PC-3 (cell line): ENCODE measurements at regions not wholly inside any gene's neighbourhood (a gene's known extent, or its start where the extent isn't known, plus 50 kb on each side); places are given as distances from the start of the nearest gene placed in this dataset.

ENCODE experiments used
- ATAC-seq: fragments of 200-7000 bp; cut with Tn5 transposase; 2 replicates; pipeline ENCODE4 v1.9.1; 2020; ENCODE audit warnings: mild to moderate bottlenecking, moderate library complexity
- BruUV-seq: library from RNA; stranded (reverse); fragments of 400-500 nt; replicated peaks from 2 replicates; lab custom pipeline; 2021; lab: Mats Ljungman, UMichigan
- CTCF ChIA-PET: fragments of 300-600 bp; sonication (Branson Sonifier 250); formaldehyde crosslinking; loops from one replicate; lab custom pipeline; 2022; ENCODE audit warnings: antibody characterized with exemption; lab: Charles Lee
- POLR2A ChIA-PET: fragments of 300-600 bp; sonication (Branson Sonifier 250); formaldehyde crosslinking; loops from one replicate; lab custom pipeline; 2022; ENCODE audit warnings: antibody characterized with exemption; ENCODE audit not compliant: unreplicated experiment; lab: Charles Lee
- DNase-seq: peaks from one replicate; pipeline ENCODE4 v3.0.0-alpha.2; 2015
- H2AFZ ChIP-seq: fragments of 300-600 bp; sonication (generic); 2 replicates; pipeline ENCODE4 v1.6.0; 2016; ENCODE audit warnings: antibody characterized with exemption, low read length
- H3F3A ChIP-seq: fragments of 300-600 bp; sonication (generic); one replicate; pipeline ENCODE4 v1.6.0; 2017; ENCODE audit warnings: antibody characterized with exemption, low read length, control low read depth, mild to moderate bottlenecking; ENCODE audit not compliant: unreplicated experiment
- H3K27ac ChIP-seq: fragments of 300-600 bp; sonication (generic); 2 replicates; pipeline ENCODE4 v1.5.1; 2016; ENCODE audit warnings: mild to moderate bottlenecking, low read length
- H3K27me3 ChIP-seq: fragments of 300-600 bp; sonication (generic); 2 replicates; pipeline ENCODE4 v1.6.1; 2016; ENCODE audit warnings: low read length, mixed read lengths
- H3K36me3 ChIP-seq: fragments of 300-600 bp; sonication (generic); 2 replicates; pipeline ENCODE4 v1.6.1; 2016; ENCODE audit warnings: low read depth, mixed run types, low read length, mixed read lengths
- H3K4me1 ChIP-seq: fragments of 300-600 bp; sonication (generic); 2 replicates; pipeline ENCODE4 v1.5.1; 2016; ENCODE audit warnings: low read length; ENCODE audit not compliant: insufficient read depth
- H3K4me2 ChIP-seq: fragments of 300-600 bp; sonication (generic); 2 replicates; pipeline ENCODE4 v1.6.0; 2016; ENCODE audit warnings: low read length
- H3K4me3 ChIP-seq: fragments of 300-600 bp; sonication (generic); 2 replicates; pipeline ENCODE4 v1.5.1; 2016; ENCODE audit warnings: mild to moderate bottlenecking, low read length, mixed read lengths
- H3K79me2 ChIP-seq: fragments of 300-600 bp; sonication (generic); 2 replicates; pipeline ENCODE4 v1.6.1; 2017; ENCODE audit warnings: low read length, mixed read lengths
- H3K9ac ChIP-seq: fragments of 300-600 bp; sonication (generic); 2 replicates; pipeline ENCODE4 v1.6.0; 2016; ENCODE audit warnings: mild to moderate bottlenecking, low read length
- H3K9me2 ChIP-seq: fragments of 300-600 bp; sonication (generic); replicated peaks from 2 replicates; pipeline ENCODE4 v1.6.1; 2016; ENCODE audit warnings: mixed run types, low read length, mixed read lengths
- H3K9me3 ChIP-seq: fragments of 300-600 bp; sonication (generic); 2 replicates; pipeline ENCODE4 v1.6.1; 2016; ENCODE audit warnings: low read length, mixed read lengths
- H4K20me1 ChIP-seq: fragments of 300-600 bp; sonication (generic); 2 replicates; pipeline ENCODE4 v1.6.1; 2016; ENCODE audit warnings: low read length, mixed read lengths
- CTCF ChIP-seq: fragments of 300-600 bp; sonication (generic); conservative IDR thresholded peaks from 2 replicates; pipeline ENCODE4 v1.5.1; 2017; ENCODE audit warnings: antibody characterized with exemption, low read depth, mild to moderate bottlenecking, low read length
- EZH2 ChIP-seq: fragments of 300-600 bp; sonication (generic); IDR thresholded peaks from one replicate; pipeline ENCODE4 v1.6.1; 2017; ENCODE audit warnings: antibody characterized with exemption, mild to moderate bottlenecking, low read length; ENCODE audit not compliant: unreplicated experiment
- EZH2phosphoT487 ChIP-seq: fragments of 300-600 bp; sonication (generic); IDR thresholded peaks from 2 replicates; pipeline ENCODE4 v1.6.1; 2018; ENCODE audit warnings: mild to moderate bottlenecking, antibody characterized with exemption, low read length, borderline replicate concordance
- intact Hi-C: fragments of 100-400 bp; cut with micrococcal nuclease; formaldehyde crosslinking; loops from 2 replicates; pipeline ENCODE4 v1.9.0; 2023

- H3K27ac ChIP-seq, result no peak overlapping the region
- no peak overlapping the region for H3K4me3 ChIP-seq
- POLR2A ChIA-PET, result no interaction called here
- H4K20me1 ChIP-seq, result no peaks in the 10 kb centered on the region
- ATAC-seq (no peak), DNase-seq (no peak)
- no TSS peak for BruUV-seq
- TF ChIP-seq EZH2phosphoT487 (no peak), EZH2 (no peak), CTCF (no peak)
- H3K36me3 ChIP-seq, result no peaks in the 10 kb centered on the region
- intact Hi-C loops, result no loop called here
- no peaks in the 10 kb centered on the region for H3K79me2 ChIP-seq
- CTCF ChIA-PET, result no interaction called here
- H2AFZ ChIP-seq, result no peak overlapping the region
- no peaks in the 10 kb centered on the region for H3K27me3 ChIP-seq
- no peak overlapping the region for H3K9ac ChIP-seq
- H3K4me2 ChIP-seq, result no peak overlapping the region
- no peaks in the 10 kb centered on the region for H3F3A ChIP-seq
- H3K4me1 ChIP-seq, result no peaks in the 10 kb centered on the region
- H3K9me3 ChIP-seq, result no peaks in the 10 kb centered on the region
- H3K9me2 ChIP-seq, result no peaks in the 10 kb centered on the region
Observed at GRCh38 chr6:139927742-139928305, 553.4 kb upstream of the CITED2 start.

GRCh38 chr6:139927236-139927635 lies 552.8 kb upstream of the CITED2 start:
- Histone ChIP-seq H3K4me1 (no peaks in the 10 kb centered on the region), H3K27ac (no peak overlapping the region), H3K27me3 (no peaks in the 10 kb centered on the region), H2AFZ (no peak overlapping the region), H3K9me3 (no peaks in the 10 kb centered on the region), H3K9me2 (no peaks in the 10 kb centered on the region), H3K79me2 (no peaks in the 10 kb centered on the region), H3K9ac (no peak overlapping the region), H3K4me3 (no peak overlapping the region), H3F3A (no peaks in the 10 kb centered on the region), H3K36me3 (no peaks in the 10 kb centered on the region), H3K4me2 (no peak overlapping the region), H4K20me1 (no peaks in the 10 kb centered on the region)
- ATAC-seq, result no peak
- ChIA-PET CTCF (no interaction called here), POLR2A (no interaction called here)
- TF ChIP-seq CTCF, result 0 out of 2 replicates have a peak, but pooled peaks have one; percentile 29
- no peak for TF ChIP-seq EZH2phosphoT487
- peak; percentile 20 for DNase-seq
- intact Hi-C loops, result no loop called here
- BruUV-seq, result no TSS peak

- Histone ChIP-seq H2AFZ (no peak overlapping the region), H3K9me3 (no peaks in the 10 kb centered on the region), H3K36me3 (no peaks in the 10 kb centered on the region), H3K9ac (no peak overlapping the region), H3K27me3 (no peaks in the 10 kb centered on the region), H3K79me2 (no peaks in the 10 kb centered on the region), H3K4me1 (no peaks in the 10 kb centered on the region), H3F3A (no peaks in the 10 kb centered on the region), H3K4me2 (no peak overlapping the region), H3K9me2 (no peaks in the 10 kb centered on the region), H3K4me3 (no peak overlapping the region), H4K20me1 (no peaks in the 10 kb centered on the region), H3K27ac (no peak overlapping the region)
- no peak for TF ChIP-seq EZH2phosphoT487
- no peak for TF ChIP-seq CTCF
- no peak for TF ChIP-seq EZH2
- ATAC-seq (no peak), DNase-seq (no peak)
- CTCF ChIA-PET, result no interaction called here
- POLR2A ChIA-PET, result no interaction called here
- no TSS peak for BruUV-seq
- intact Hi-C loops, result no loop called here
Observed at GRCh38 chr6:139926711-139927110, 552.3 kb upstream of the CITED2 start.
